Uterus (tissue), 2 donors: ENCODE measurements at regions not wholly inside any gene's neighbourhood (a gene's known extent, or its start where the extent isn't known, plus 50 kb on each side); places are given as distances from the start of the nearest gene placed in this dataset.

Source experiments
- CTCF ChIP-seq, 4 experiments: fragments of 200-600 bp in 2 of 4; fragments of 450-650 bp in 2 of 4; sonication (generic) in 2 of 4; IDR thresholded peaks; one replicate each; pipeline ENCODE4 v1.5.1; 2016 to 2019; ENCODE audit warnings: antibody characterized with exemption in 4 of 4, mild to moderate bottlenecking in 2 of 4, moderate library complexity in 1 of 4
- POLR2A ChIP-seq, 2 donors: fragments of 450-650 bp; IDR thresholded peaks; one replicate each; pipeline ENCODE4 v1.6.1; 2016; ENCODE audit warnings: antibody characterized with exemption in 2 of 2, mild to moderate bottlenecking in 1 of 2, moderate library complexity in 1 of 2

- TF ChIP-seq CTCF (IDR thresholded peaks at IDR 0.05): no peak
- TF ChIP-seq POLR2A (IDR thresholded peaks at IDR 0.05): no peak
These were observed 1158.5 kb downstream of the JRKL start for GRCh38 chr11:97548280-97548679.
